ENCODE measurements at regions not wholly inside any gene's neighbourhood (a gene's known extent, or its start where the extent isn't known, plus 50 kb on each side); places are given as distances from the start of the nearest gene placed in this dataset.

DNA sequence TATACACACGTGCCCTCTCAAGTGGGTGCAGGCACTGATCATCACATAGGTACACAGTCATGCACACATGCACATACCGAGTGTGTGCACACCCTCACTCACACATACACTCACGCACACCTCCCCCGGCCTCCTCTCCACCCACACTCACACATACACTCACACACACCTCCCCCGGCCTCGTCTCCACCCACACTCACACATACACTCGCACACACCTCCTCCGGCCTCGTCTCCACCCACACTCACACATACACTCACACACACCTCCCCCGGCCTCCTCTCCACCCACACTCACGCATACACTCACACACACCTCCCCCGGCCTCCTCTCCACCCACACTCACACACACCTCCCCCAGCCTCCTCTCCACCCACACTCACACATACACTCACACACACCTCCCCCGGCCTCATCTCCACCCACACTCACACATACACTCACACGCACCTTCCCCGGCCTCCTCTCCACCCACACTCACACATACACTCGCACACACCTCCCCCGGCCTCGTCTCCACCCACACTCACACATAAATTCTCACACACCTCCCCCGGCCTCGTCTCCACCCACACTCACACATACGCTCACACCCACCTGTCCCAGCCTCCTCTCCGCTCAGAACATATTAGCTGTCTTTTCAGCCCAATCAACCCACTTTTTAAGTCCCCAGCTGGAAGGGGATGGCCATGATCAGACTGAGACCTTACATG, 105.2 kb upstream of the VSTM2B start:
- no peaks in the 10 kb centered on the region for H3K36me3 ChIP-seq
- TF ChIP-seq EP300 (IDR thresholded peaks at IDR 0.05) (no peak), CTCF (IDR thresholded peaks at IDR 0.05) (no peak), POLR2AphosphoS5 (IDR thresholded peaks at IDR 0.05) (no peak), POLR2A (IDR thresholded peaks at IDR 0.05) (no peak)
- no peak overlapping the region for H3K4me3 ChIP-seq
- H3K27ac ChIP-seq: no peak overlapping the region
- H3K27me3 ChIP-seq: peaks cover 25% of the 10 kb centered on the region
- ATAC-seq: no peak
- WGBS, 2 donors (ENCODE audit: low coverage in 1 of 2): 77 to 78% methylated on average over 20 to 22 of the region's 22 CpGs
- H3K4me1 ChIP-seq: no peaks in the 10 kb centered on the region
- peaks cover 0 to 8% (median 0%) of the 10 kb centered on the region in 3 donors for H3K9me3 ChIP-seq

DNA sequence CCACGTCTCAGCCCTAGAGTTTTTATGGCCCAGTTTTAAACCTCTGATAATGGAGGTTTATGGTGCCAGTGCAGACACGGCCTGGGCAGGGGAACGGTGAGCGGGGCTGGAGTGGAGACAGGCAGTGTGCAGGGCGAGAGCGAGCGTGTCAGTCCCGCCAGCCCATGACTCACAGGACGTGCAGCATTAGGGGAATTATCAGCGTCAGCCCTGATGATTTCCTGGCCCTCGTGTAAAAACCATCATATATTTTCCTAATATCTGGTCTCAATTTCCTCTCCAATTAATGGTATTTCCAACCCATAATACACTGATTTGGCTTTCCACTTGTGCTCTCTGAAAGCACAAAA, 104.6 kb upstream of the VSTM2B start:
- ATAC-seq: no peak
- H3K36me3 ChIP-seq: no peaks in the 10 kb centered on the region
- H3K27ac ChIP-seq: no peak overlapping the region
- no peak overlapping the region for H3K4me3 ChIP-seq
- peaks cover 30% of the 10 kb centered on the region for H3K27me3 ChIP-seq
- H3K4me1 ChIP-seq: no peaks in the 10 kb centered on the region
- peaks cover 0 to 8% (median 0%) of the 10 kb centered on the region in 3 donors for H3K9me3 ChIP-seq
- TF ChIP-seq POLR2A (IDR thresholded peaks at IDR 0.05): no peak
- TF ChIP-seq POLR2AphosphoS5 (IDR thresholded peaks at IDR 0.05): no peak
- TF ChIP-seq CTCF (IDR thresholded peaks at IDR 0.05): no peak
- TF ChIP-seq EP300 (IDR thresholded peaks at IDR 0.05): no peak
- 33% methylated on average over 8 of the region's 11 CpGs; no CpG with 5 or more reads in 1 of the 2 donors for WGBS, 2 donors (ENCODE audit: low coverage in 1 of 2)

DNA sequence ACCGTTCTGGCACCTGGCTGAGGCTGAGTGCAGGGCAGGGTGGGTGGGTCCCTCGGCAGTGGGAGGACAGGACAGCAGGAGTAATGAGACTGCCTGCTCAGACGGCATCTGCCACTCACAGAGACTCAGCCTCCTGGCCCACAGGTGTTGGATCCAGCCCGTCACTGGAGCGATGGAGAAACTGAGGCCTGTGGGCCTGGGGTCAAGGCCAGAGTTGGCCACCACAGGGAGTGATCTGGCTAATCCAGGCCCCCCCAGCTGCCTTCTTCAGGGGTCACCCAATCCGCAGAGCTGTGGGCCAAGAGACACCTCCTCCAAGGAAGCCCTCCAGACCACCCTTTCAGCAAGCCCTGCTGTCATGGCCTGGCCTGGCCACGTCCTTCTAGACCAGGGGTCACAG, 103.7 kb upstream of the VSTM2B start:
- Histone ChIP-seq H3K4me1 (no peaks in the 10 kb centered on the region), H3K27ac (no peak overlapping the region), H3K9me3 (peaks cover 0 to 8% (median 0%) of the 10 kb centered on the region in 3 donors), H3K36me3 (no peaks in the 10 kb centered on the region), H3K4me3 (no peak overlapping the region), H3K27me3 (peaks cover 32% of the 10 kb centered on the region)
- TF ChIP-seq POLR2A (IDR thresholded peaks at IDR 0.05) (no peak), EP300 (IDR thresholded peaks at IDR 0.05) (no peak)
- ATAC-seq: no peak
- WGBS, 2 donors (ENCODE audit: low coverage in 1 of 2): 65% methylated on average over 2 of the region's 7 CpGs; no CpG with 5 or more reads in 1 of the 2 donors

GRCh38 chr19:29422486-29423085, 103.2 kb upstream of the VSTM2B start:
- 71 to 88% methylated on average over 1 of the region's 5 CpGs for WGBS, 2 donors (ENCODE audit: low coverage in 1 of 2)
- no peak overlapping the region for H3K27ac ChIP-seq
- TF ChIP-seq CTCF (IDR thresholded peaks at IDR 0.05) (no peak), EP300 (IDR thresholded peaks at IDR 0.05) (no peak), POLR2AphosphoS5 (IDR thresholded peaks at IDR 0.05) (no peak), POLR2A (IDR thresholded peaks at IDR 0.05) (no peak)
- peaks cover 0 to 8% (median 0%) of the 10 kb centered on the region in 3 donors for H3K9me3 ChIP-seq
- peaks cover 32% of the 10 kb centered on the region for H3K27me3 ChIP-seq
- ATAC-seq: no peak
- no peaks in the 10 kb centered on the region for H3K4me1 ChIP-seq
- H3K4me3 ChIP-seq: no peak overlapping the region
- no peaks in the 10 kb centered on the region for H3K36me3 ChIP-seq

DNA sequence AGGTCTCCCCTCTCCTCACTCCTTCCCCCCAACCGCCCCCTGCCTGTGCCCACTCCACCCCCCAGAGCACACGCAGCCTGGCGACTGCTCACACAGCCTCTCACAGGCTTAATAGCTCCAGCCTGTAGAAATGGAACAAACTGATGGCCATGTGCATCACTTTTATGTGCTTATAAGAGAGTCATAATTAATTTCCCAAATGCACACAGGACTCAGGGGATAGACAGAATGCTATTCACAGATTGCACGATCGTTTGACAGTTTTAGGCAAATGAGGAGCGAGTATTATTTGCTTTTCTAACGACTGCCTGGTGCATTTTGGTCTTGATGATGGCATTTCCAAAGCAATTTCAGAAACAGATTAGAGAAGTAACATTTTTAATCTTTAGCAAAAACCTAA, 97.7 kb upstream of the VSTM2B start:
- TF ChIP-seq POLR2A (IDR thresholded peaks at IDR 0.05): no peak
- TF ChIP-seq CTCF (IDR thresholded peaks at IDR 0.05): no peak
- no peak for TF ChIP-seq POLR2AphosphoS5 (IDR thresholded peaks at IDR 0.05)
- no peak for TF ChIP-seq EP300 (IDR thresholded peaks at IDR 0.05)
- H3K4me3 ChIP-seq: no peak overlapping the region
- WGBS, 2 donors (ENCODE audit: low coverage in 1 of 2): 54 to 66% methylated on average over 4 to 6 of the region's 7 CpGs

More for the DNA sequence above, 97.7 kb upstream of the VSTM2B start:
- Histone ChIP-seq H3K4me1 (no peaks in the 10 kb centered on the region), H3K27me3 (peaks cover 51% of the 10 kb centered on the region), H3K9me3 (peaks cover 0 to 8% (median 0%) of the 10 kb centered on the region in 3 donors), H3K36me3 (no peaks in the 10 kb centered on the region), H3K27ac (no peak overlapping the region)
- no peak for ATAC-seq
